GM23338 (cell line): ENCODE measurements at regions not wholly inside any gene's neighbourhood (a gene's known extent, or its start where the extent isn't known, plus 50 kb on each side); places are given as distances from the start of the nearest gene placed in this dataset.

Source experiments
- ATAC-seq: fragments of 200-7000 bp; cut with Tn5 transposase; 3 replicates; pipeline ENCODE4 v1.9.1; 2020
- DNase-seq: peaks from one replicate; pipeline ENCODE4 v3.0.0-alpha.2; 2015; ENCODE audit warnings: low spot score
- H2AFZ ChIP-seq: fragments of 200-600 bp; sonication (generic); 2 replicates; pipeline ENCODE4 v1.8.0; 2016; ENCODE audit warnings: antibody characterized with exemption, mild to moderate bottlenecking, moderate library complexity
- H3F3A ChIP-seq: fragments of 200-600 bp; sonication (generic); replicated peaks from 2 replicates; pipeline ENCODE4 v1.8.0; 2017; ENCODE audit warnings: antibody characterized with exemption, mixed run types, low read depth
- H3K27ac ChIP-seq: fragments of 200-600 bp; sonication (generic); 2 replicates; pipeline ENCODE4 v1.6.1; 2016; ENCODE audit warnings: low read depth
- H3K27me3 ChIP-seq: fragments of 200-600 bp; sonication (generic); 2 replicates; pipeline ENCODE4 v1.8.0; 2016; ENCODE audit warnings: mild to moderate bottlenecking, mixed run types, moderate library complexity; ENCODE audit not compliant: insufficient read depth
- H3K36me3 ChIP-seq: fragments of 200-600 bp; sonication (generic); 2 replicates; pipeline ENCODE4 v1.8.0; 2016; ENCODE audit warnings: mild to moderate bottlenecking; ENCODE audit not compliant: insufficient read depth
- H3K4me1 ChIP-seq: fragments of 200-600 bp; sonication (generic); 2 replicates; pipeline ENCODE4 v1.8.0; 2016; ENCODE audit warnings: mild to moderate bottlenecking, moderate library complexity; ENCODE audit not compliant: insufficient read depth
- H3K4me2 ChIP-seq: fragments of 200-600 bp; sonication (generic); 2 replicates; pipeline ENCODE4 v1.7.1; 2017; ENCODE audit warnings: mixed run types
- H3K4me3 ChIP-seq: fragments of 200-600 bp; sonication (generic); 2 replicates; pipeline ENCODE4 v1.6.1; 2016; ENCODE audit warnings: mixed run types
- H3K79me2 ChIP-seq: fragments of 200-600 bp; sonication (generic); replicated peaks from 2 replicates; pipeline ENCODE4 v1.8.0; 2017; ENCODE audit warnings: mild to moderate bottlenecking; ENCODE audit not compliant: insufficient read depth
- H3K9me2 ChIP-seq: fragments of 200-600 bp; sonication (generic); 2 replicates; pipeline ENCODE4 v1.8.0; 2017; ENCODE audit not compliant: insufficient read depth
- H4K20me1 ChIP-seq: fragments of 200-600 bp; sonication (generic); replicated peaks from 2 replicates; pipeline ENCODE4 v1.8.0; 2017; ENCODE audit warnings: mild to moderate bottlenecking; ENCODE audit not compliant: insufficient read depth
- H3K27ac Mint-ChIP-seq: 2 replicates; pipeline ENCODE4 v1.8.0; 2020; ENCODE audit warnings: inconsistent platforms, mild to moderate bottlenecking, moderate library complexity, mixed read lengths
- H3K27me3 Mint-ChIP-seq: 3 replicates; pipeline ENCODE4 v1.8.0; 2022; ENCODE audit warnings: low read depth, mild to moderate bottlenecking, moderate library complexity, mixed read lengths, inconsistent platforms; ENCODE audit not compliant: insufficient read depth, poor library complexity
- H3K36me3 Mint-ChIP-seq: 3 replicates; pipeline ENCODE4 v1.8.0; 2021; ENCODE audit warnings: low read depth, mild to moderate bottlenecking, inconsistent platforms, moderate library complexity, mixed read lengths
- H3K4me1 Mint-ChIP-seq: 3 replicates; pipeline ENCODE4 v1.8.0; 2020; ENCODE audit warnings: mild to moderate bottlenecking, inconsistent platforms, mixed read lengths
- H3K4me3 Mint-ChIP-seq: 3 replicates; pipeline ENCODE4 v1.8.0; 2021; ENCODE audit warnings: moderate library complexity, mild to moderate bottlenecking, inconsistent platforms, mixed read lengths
- H3K9me3 Mint-ChIP-seq: 3 replicates; pipeline ENCODE4 v1.8.0; 2020; ENCODE audit warnings: moderate library complexity, mild to moderate bottlenecking, inconsistent platforms, mixed read lengths
- CREB1 ChIP-seq: fragments of 250-450 bp; sonication (Bioruptor Pico); IDR thresholded peaks from 2 replicates; pipeline ENCODE4 v1.5.0; 2020; ENCODE audit warnings: low read depth, mild to moderate bottlenecking, moderate library complexity
- CTCF ChIP-seq, 2 experiments: fragments of 200-600 bp in 1 of 2; sonication (generic) in 1 of 2; conservative IDR thresholded peaks; 2 replicates each; pipeline versions ENCODE4 v1.5.1 to v1.6.1; 2016 to 2017; ENCODE audit warnings: antibody characterized with exemption in 2 of 2, low read depth in 2 of 2, mild to moderate bottlenecking in 2 of 2, moderate library complexity in 1 of 2
- ETS1 ChIP-seq: IDR thresholded peaks from 2 replicates; pipeline ENCODE4 v1.6.1; 2016; ENCODE audit warnings: antibody characterized with exemption
- EZH2 ChIP-seq: fragments of 200-600 bp; sonication (generic); IDR thresholded peaks from one replicate; pipeline ENCODE4 v1.8.0; 2017; ENCODE audit warnings: antibody characterized with exemption, mild to moderate bottlenecking, low read depth; ENCODE audit not compliant: unreplicated experiment
- EZH2phosphoT487 ChIP-seq: fragments of 200-600 bp; sonication (generic); IDR thresholded peaks from one replicate; pipeline ENCODE4 v1.8.1; 2018; ENCODE audit warnings: antibody characterized with exemption; ENCODE audit not compliant: unreplicated experiment
- JUNB ChIP-seq: IDR thresholded peaks from one replicate; pipeline ENCODE4 v1.6.1; 2016; ENCODE audit warnings: antibody characterized with exemption; ENCODE audit not compliant: unreplicated experiment
- NANOG ChIP-seq: IDR thresholded peaks from 2 replicates; pipeline ENCODE4 v1.6.1; 2016; ENCODE audit warnings: antibody characterized with exemption, borderline replicate concordance
- POLR2AphosphoS5 ChIP-seq: IDR thresholded peaks from 2 replicates; pipeline ENCODE4 v1.6.1; 2016; ENCODE audit warnings: antibody characterized with exemption, low read depth
- REST ChIP-seq: IDR thresholded peaks from one replicate; pipeline ENCODE4 v1.6.1; 2018; ENCODE audit warnings: antibody characterized with exemption; ENCODE audit not compliant: unreplicated experiment
- STAT1 ChIP-seq: IDR thresholded peaks from one replicate; pipeline ENCODE4 v1.6.1; 2016; ENCODE audit warnings: antibody characterized with exemption; ENCODE audit not compliant: unreplicated experiment
- ZNF114 ChIP-seq: fragments of 250-450 bp; sonication (Bioruptor Pico); IDR thresholded peaks from 2 replicates; pipeline ENCODE4 v1.5.0; 2020; ENCODE audit warnings: mild to moderate bottlenecking, moderate library complexity
- ZNF331 ChIP-seq: fragments of 250-450 bp; sonication (Bioruptor Pico); IDR thresholded peaks from 2 replicates; pipeline ENCODE4 v1.5.0; 2020; ENCODE audit warnings: low read depth, mild to moderate bottlenecking, moderate library complexity
- ZNF462 ChIP-seq: fragments of 250-450 bp; sonication (Bioruptor Pico); IDR thresholded peaks from 2 replicates; pipeline ENCODE4 v1.5.0; 2020; ENCODE audit warnings: mild to moderate bottlenecking, moderate library complexity

GRCh38 chr18:76668546-76668945 is 153.8 kb upstream of the ZNF236 start:
- no peaks in the 10 kb centered on the region for H3K36me3 ChIP-seq
- H4K20me1 ChIP-seq = no peaks in the 10 kb centered on the region
- no peaks in the 10 kb centered on the region; the same call in 1 of the 2 replicates for H3K4me1 ChIP-seq
- H3F3A ChIP-seq = no peaks in the 10 kb centered on the region
- no peaks in the 10 kb centered on the region for H3K79me2 ChIP-seq
- TF ChIP-seq ZNF331 (CRISPR knock-in tag) = no peak
- no peak for TF ChIP-seq EZH2phosphoT487
- TF ChIP-seq POLR2AphosphoS5 = no peak
- TF ChIP-seq ZNF462 (CRISPR knock-in tag) = no peak
- TF ChIP-seq CTCF (conservative IDR thresholded peaks at IDR 0.05; ENCODE audit: low read depth in 2 of 2) = no peak
- TF ChIP-seq REST = no peak
- no peak for TF ChIP-seq CREB1 (CRISPR knock-in tag)
- TF ChIP-seq NANOG = no peak
- no peak for TF ChIP-seq STAT1
- TF ChIP-seq EZH2 = no peak
- no peak for TF ChIP-seq ZNF114
- TF ChIP-seq JUNB = no peak
- no peak for TF ChIP-seq ETS1
- Mint-ChIP-seq H3K9me3 (0 out of 3 replicates have a peak, but pooled peaks cover 2% of the 10 kb centered on the region), H3K4me1 (peaks cover 16% of the 10 kb centered on the region), H3K27ac (no peak overlapping the region), H3K4me3 (no peak overlapping the region), H3K36me3 (peaks cover 4% of the 10 kb centered on the region; the same call in 1 of the 3 replicates), H3K27me3 (peaks cover 2% of the 10 kb centered on the region)
- H3K4me3 ChIP-seq = no peak overlapping the region
- no peak overlapping the region for H3K27ac ChIP-seq
- no peaks in the 10 kb centered on the region for H3K27me3 ChIP-seq
- no peak for DNase-seq
- ATAC-seq = peak; percentile 52
- 0 out of 2 replicates have a peak overlapping the region, but pooled peaks have one; percentile 2 for H2AFZ ChIP-seq
- H3K4me2 ChIP-seq = no peak overlapping the region
- 0 out of 2 replicates have a peak, but pooled peaks cover 8% of the 10 kb centered on the region for H3K9me2 ChIP-seq
